ENCODE measurements at regions not wholly inside any gene's neighbourhood (a gene's known extent, or its start where the extent isn't known, plus 50 kb on each side); places are given as distances from the start of the nearest gene placed in this dataset.

DNA sequence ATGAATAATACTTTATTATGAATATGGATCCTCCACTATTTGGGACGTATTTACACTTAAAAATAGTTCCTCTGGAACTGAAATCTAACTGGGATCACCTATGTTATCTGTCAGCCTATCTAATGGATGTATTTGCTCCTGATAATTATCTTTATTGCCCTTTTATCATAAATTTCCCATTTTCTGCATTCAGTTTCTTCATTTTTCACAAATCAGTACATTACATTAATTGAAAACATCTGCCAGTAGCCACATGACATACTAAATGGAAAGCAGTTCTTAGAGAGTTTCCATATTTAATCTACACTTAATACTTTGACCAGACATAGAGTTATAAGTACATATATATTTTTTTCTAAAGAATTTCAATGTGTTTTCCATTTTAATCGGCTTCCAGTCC is 888.8 kb downstream of the SLITRK6 start:
- H3K4me3 ChIP-seq (ENCODE audit: low read length), result no peak overlapping the region
- H3K9me3 ChIP-seq (ENCODE audit: insufficient read depth, low read length), result no peaks in the 10 kb centered on the region
- no peak overlapping the region for H3K4me2 ChIP-seq (ENCODE audit: low read length)
- no peak overlapping the region for H2AFZ ChIP-seq (ENCODE audit: low read depth, low read length)
- H3K9ac ChIP-seq (ENCODE audit: low read length), result no peak overlapping the region
- no peaks in the 10 kb centered on the region for H3K36me3 ChIP-seq (replicated peaks; ENCODE audit: low read depth, low read length)
- H3K27me3 ChIP-seq (ENCODE audit: low read depth, low read length), result no peaks in the 10 kb centered on the region
- no peaks in the 10 kb centered on the region for H4K20me1 ChIP-seq (ENCODE audit: insufficient read depth, low read length)
- no peaks in the 10 kb centered on the region for H3K4me1 ChIP-seq (ENCODE audit: low read length)
- TF ChIP-seq, protein P1, sequence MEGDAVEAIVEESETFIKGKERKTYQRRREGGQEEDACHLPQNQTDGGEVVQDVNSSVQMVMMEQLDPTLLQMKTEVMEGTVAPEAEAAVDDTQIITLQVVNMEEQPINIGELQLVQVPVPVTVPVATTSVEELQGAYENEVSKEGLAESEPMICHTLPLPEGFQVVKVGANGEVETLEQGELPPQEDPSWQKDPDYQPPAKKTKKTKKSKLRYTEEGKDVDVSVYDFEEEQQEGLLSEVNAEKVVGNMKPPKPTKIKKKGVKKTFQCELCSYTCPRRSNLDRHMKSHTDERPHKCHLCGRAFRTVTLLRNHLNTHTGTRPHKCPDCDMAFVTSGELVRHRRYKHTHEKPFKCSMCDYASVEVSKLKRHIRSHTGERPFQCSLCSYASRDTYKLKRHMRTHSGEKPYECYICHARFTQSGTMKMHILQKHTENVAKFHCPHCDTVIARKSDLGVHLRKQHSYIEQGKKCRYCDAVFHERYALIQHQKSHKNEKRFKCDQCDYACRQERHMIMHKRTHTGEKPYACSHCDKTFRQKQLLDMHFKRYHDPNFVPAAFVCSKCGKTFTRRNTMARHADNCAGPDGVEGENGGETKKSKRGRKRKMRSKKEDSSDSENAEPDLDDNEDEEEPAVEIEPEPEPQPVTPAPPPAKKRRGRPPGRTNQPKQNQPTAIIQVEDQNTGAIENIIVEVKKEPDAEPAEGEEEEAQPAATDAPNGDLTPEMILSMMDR (IDR thresholded peaks at IDR 0.05; ENCODE audit: low read depth, low read length), result no peak
- no peak for TF ChIP-seq EZH2phosphoT487 (IDR thresholded peaks at IDR 0.05; ENCODE audit: low read depth)
- H3K27ac ChIP-seq (ENCODE audit: low read length), result no peak overlapping the region
- no peaks in the 10 kb centered on the region for H3K79me2 ChIP-seq (ENCODE audit: low read length)

DNA sequence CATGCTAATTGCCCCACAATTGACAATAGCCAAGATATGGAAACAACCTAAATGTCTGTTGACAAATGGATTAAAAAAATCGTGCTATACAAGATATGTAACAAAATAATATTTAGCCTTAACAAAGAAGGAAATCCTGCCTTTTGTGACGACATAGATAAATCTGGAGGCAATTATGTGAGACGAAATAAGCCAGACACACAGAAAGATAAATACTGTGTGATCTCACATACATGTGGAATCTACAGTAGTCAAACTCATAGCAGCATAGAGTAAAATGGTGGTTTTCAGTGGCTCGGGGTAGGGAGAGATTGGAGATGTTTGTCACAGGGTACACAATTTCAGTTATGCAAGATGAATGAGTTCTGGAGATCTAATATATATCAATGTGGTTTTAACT is 895.8 kb downstream of the SLITRK6 start:
- Histone ChIP-seq H4K20me1 (ENCODE audit: insufficient read depth, low read length) (no peaks in the 10 kb centered on the region), H3K27me3 (ENCODE audit: low read depth, low read length) (no peaks in the 10 kb centered on the region), H3K79me2 (ENCODE audit: low read length) (no peaks in the 10 kb centered on the region)

GRCh38 chr13:84902243-84902642 is 897.0 kb downstream of the SLITRK6 start:
- H4K20me1 ChIP-seq (ENCODE audit: insufficient read depth, low read length), result no peaks in the 10 kb centered on the region
- no peaks in the 10 kb centered on the region for H3K79me2 ChIP-seq (ENCODE audit: low read length)
- H3K9me3 ChIP-seq (ENCODE audit: insufficient read depth, low read length), result 0 out of 2 replicates have a peak, but pooled peaks cover 8% of the 10 kb centered on the region
- no peaks in the 10 kb centered on the region for H3K4me1 ChIP-seq (ENCODE audit: low read length)
- TF ChIP-seq, protein P1 (IDR thresholded peaks at IDR 0.05; ENCODE audit: low read depth, low read length), result no peak
- H3K27me3 ChIP-seq (ENCODE audit: low read depth, low read length), result no peaks in the 10 kb centered on the region
- no peak overlapping the region for H3K27ac ChIP-seq (ENCODE audit: low read length)
- 0 out of 2 replicates have a peak overlapping the region, but pooled peaks have one; percentile 29 for H2AFZ ChIP-seq (ENCODE audit: low read depth, low read length)
- no peak overlapping the region for H3K4me3 ChIP-seq (ENCODE audit: low read length)
- H3K4me2 ChIP-seq (ENCODE audit: low read length), result no peak overlapping the region
- no peak overlapping the region for H3K9ac ChIP-seq (ENCODE audit: low read length)
- no peaks in the 10 kb centered on the region for H3K36me3 ChIP-seq (replicated peaks; ENCODE audit: low read depth, low read length)

More for the DNA sequence above, 895.8 kb downstream of the SLITRK6 start:
- Histone ChIP-seq H3K9ac (ENCODE audit: low read length) (no peak overlapping the region), H3K27ac (ENCODE audit: low read length) (no peak overlapping the region), H3K4me3 (ENCODE audit: low read length) (no peak overlapping the region), H3K4me1 (ENCODE audit: low read length) (no peaks in the 10 kb centered on the region), H3K4me2 (ENCODE audit: low read length) (no peak overlapping the region), H3K9me3 (ENCODE audit: insufficient read depth, low read length) (0 out of 2 replicates have a peak, but pooled peaks cover 8% of the 10 kb centered on the region), H3K36me3 (replicated peaks; ENCODE audit: low read depth, low read length) (no peaks in the 10 kb centered on the region), H2AFZ (ENCODE audit: low read depth, low read length) (0 out of 2 replicates have a peak overlapping the region, but pooled peaks have one; percentile 31)
- TF ChIP-seq EZH2phosphoT487 (IDR thresholded peaks at IDR 0.05; ENCODE audit: low read depth), result no peak
- TF ChIP-seq, protein P1 (IDR thresholded peaks at IDR 0.05; ENCODE audit: low read depth, low read length), result no peak

DNA sequence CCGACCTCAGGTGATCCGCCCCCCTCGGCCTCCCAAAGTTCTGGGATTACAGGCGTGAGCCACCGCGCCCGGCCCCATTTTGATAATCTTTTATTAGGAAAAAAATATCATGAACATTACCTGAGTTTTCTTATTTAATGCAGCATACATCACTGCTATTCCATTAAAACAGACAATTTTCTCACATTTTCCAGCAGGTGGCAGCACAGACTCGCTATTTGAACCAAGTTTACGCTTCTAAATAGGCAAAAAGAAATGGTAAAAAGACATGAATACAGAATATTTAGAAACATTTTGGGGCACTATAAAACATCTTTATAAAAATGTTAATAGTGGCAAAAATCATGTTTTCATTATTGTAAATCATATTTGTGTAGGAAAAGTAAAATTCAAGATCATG is 903.1 kb downstream of the SLITRK6 start:
- H3K9ac ChIP-seq (ENCODE audit: low read length), result no peak overlapping the region
- 0 out of 2 replicates have a peak overlapping the region, but pooled peaks have one; percentile 14 for H3K4me3 ChIP-seq (ENCODE audit: low read length)
- 0 out of 2 replicates have a peak overlapping the region, but pooled peaks have one; percentile 61 for H2AFZ ChIP-seq (ENCODE audit: low read depth, low read length)
- no peaks in the 10 kb centered on the region for H4K20me1 ChIP-seq (ENCODE audit: insufficient read depth, low read length)
- H3K4me1 ChIP-seq (ENCODE audit: low read length), result no peaks in the 10 kb centered on the region
- H3K36me3 ChIP-seq (replicated peaks; ENCODE audit: low read depth, low read length), result no peaks in the 10 kb centered on the region
- no peak for TF ChIP-seq EZH2phosphoT487 (IDR thresholded peaks at IDR 0.05; ENCODE audit: low read depth)
- TF ChIP-seq, protein P1 (IDR thresholded peaks at IDR 0.05; ENCODE audit: low read depth, low read length), result peak; percentile 88
- 0 out of 2 replicates have a peak, but pooled peaks cover 8% of the 10 kb centered on the region for H3K9me3 ChIP-seq (ENCODE audit: insufficient read depth, low read length)
- H3K4me2 ChIP-seq (ENCODE audit: low read length), result peak overlapping the region; percentile 37
- no peak overlapping the region for H3K27ac ChIP-seq (ENCODE audit: low read length)
- no peaks in the 10 kb centered on the region for H3K27me3 ChIP-seq (ENCODE audit: low read depth, low read length)
- H3K79me2 ChIP-seq (ENCODE audit: low read length), result no peaks in the 10 kb centered on the region
